Stimulated activated effector memory CD8-positive, alpha-beta T cell treated with anti-CD3 and anti-CD28 coated beads, Interleukin-12 subunit alpha, Interleukin-12 subunit beta, amount 100 ng/mL, for 72 hours (primary cell): ENCODE measurements at regions not wholly inside any gene's neighbourhood (a gene's known extent, or its start where the extent isn't known, plus 50 kb on each side); places are given as distances from the start of the nearest gene placed in this dataset.
A peak's percentile ranks its signal among the peaks of the same experiment; 100 is the strongest.

Experiments used
- ATAC-seq: fragments of 150-1000 bp; cut with Tn5 transposase; 2 replicates; pipeline ENCODE4 v1.10.0; 2021
- DNase-seq, 2 donors: peaks; one replicate each; pipeline ENCODE4 v3.0.0; 2021 to 2022; ENCODE audit warnings: low spot score in 2 of 2
- H3K27ac Mint-ChIP-seq: one replicate; pipeline ENCODE4 v1.8.0; 2022; ENCODE audit warnings: mild to moderate bottlenecking, mixed read lengths
- H3K36me3 Mint-ChIP-seq: one replicate; pipeline ENCODE4 v1.8.0; 2022; ENCODE audit warnings: mild to moderate bottlenecking, mixed read lengths
- H3K4me1 Mint-ChIP-seq: one replicate; pipeline ENCODE4 v1.8.0; 2022; ENCODE audit warnings: mixed read lengths
- H3K4me3 Mint-ChIP-seq: one replicate; pipeline ENCODE4 v1.8.0; 2022; ENCODE audit warnings: mild to moderate bottlenecking, mixed read lengths
- H3K9me3 Mint-ChIP-seq: one replicate; pipeline ENCODE4 v1.8.0; 2022; ENCODE audit warnings: mixed read lengths

DNA sequence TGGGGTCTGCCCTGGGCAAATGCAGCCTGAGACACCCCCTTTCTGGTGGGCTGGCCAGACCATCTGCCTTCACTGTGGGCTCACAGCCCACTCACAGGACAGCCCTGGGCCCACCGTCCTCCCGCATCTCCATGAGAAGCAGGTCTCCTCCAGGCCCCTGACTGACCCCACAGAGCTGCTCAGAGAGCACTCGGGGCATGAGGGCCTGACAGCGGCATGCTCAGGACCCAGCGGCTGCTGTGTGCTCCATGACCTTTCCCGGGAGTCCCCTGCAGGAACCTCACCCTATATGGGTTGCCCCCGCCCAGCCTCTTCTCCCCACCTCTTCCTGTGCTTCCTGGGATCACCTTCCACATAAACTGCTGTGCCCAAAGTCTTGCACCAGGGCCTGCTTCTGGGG, 162.4 kb upstream of the CST7 start:
- no peaks in the 10 kb centered on the region for H3K9me3 Mint-ChIP-seq
- H3K4me1 Mint-ChIP-seq: no peaks in the 10 kb centered on the region
- H3K27ac Mint-ChIP-seq: no peak overlapping the region
- no peaks in the 10 kb centered on the region for H3K36me3 Mint-ChIP-seq
- no peak overlapping the region for H3K4me3 Mint-ChIP-seq
- ATAC-seq (peak; percentile 3), DNase-seq (no peak)

DNA sequence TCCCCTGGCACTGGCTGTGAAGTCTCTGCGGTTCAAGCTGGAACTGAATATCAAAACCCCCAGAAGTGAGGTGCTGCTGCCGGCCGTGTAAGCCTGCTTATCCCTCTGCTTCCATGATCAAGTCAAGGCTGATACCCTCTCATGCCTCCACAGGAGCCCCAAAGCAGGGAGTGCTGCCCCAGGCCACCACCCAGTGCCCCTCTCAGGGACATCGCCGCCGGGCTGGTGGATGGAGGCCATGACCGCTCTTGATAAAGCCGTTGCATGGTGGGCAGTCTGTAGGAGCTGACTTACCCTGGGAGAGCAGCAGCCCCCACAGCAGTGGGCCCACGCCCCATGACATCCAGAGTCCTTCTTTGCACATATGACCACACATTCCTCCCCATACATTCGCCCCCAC, 162.0 kb upstream of the CST7 start:
- Mint-ChIP-seq H3K4me1 (no peaks in the 10 kb centered on the region), H3K9me3 (no peaks in the 10 kb centered on the region)
- no peak for ATAC-seq

DNA sequence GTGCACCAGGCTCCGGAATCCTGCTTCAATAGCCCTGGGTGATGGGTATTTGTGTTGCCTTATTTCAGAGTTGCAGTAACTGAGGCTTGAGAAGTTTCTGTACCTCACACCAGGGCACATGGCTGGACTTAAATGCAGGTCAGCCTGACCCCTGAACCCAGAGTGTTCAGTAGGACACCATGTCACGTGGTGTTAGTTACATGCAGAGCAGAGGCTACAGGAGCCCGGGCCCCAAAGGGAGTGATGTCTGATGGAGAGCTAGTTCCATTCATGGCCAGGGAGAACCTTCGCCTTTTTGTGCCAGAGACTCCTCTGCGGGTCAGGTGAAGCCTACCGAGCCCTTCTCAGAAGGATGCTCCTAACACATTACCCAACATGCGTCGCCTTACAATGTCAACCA, 161.4 kb upstream of the CST7 start:
- H3K36me3 Mint-ChIP-seq: no peaks in the 10 kb centered on the region
- ATAC-seq: no peak
- H3K27ac Mint-ChIP-seq: no peak overlapping the region
- no peak overlapping the region for H3K4me3 Mint-ChIP-seq
- no peaks in the 10 kb centered on the region for H3K4me1 Mint-ChIP-seq
- no peak for DNase-seq
- no peaks in the 10 kb centered on the region for H3K9me3 Mint-ChIP-seq

More for the DNA sequence above, 162.0 kb upstream of the CST7 start:
- Mint-ChIP-seq H3K27ac (no peak overlapping the region), H3K36me3 (no peaks in the 10 kb centered on the region), H3K4me3 (no peak overlapping the region)
- DNase-seq: no peak

DNA sequence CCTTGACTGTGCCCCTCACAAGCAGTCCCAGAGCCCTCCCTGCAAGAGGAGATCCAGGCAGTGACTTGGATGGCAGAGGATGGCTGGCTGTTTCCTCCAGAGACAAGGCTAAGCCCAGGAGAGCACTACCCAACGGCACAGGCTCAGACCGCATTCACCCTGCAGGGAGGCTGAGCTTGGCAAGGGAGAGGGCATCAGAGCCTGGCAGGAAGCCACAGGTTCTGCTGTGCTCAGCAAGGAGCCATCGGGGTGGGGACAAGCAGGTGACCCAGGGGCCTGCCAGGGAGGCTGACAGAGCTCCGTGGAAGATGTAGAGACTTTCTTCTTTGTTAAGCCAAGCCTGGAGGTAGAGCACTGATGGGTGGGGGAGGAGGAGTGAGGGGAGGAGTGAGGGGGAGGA, 159.2 kb upstream of the CST7 start:
- ATAC-seq (no peak), DNase-seq (no peak)
- H3K9me3 Mint-ChIP-seq: no peaks in the 10 kb centered on the region
- H3K27ac Mint-ChIP-seq: no peak overlapping the region
- no peaks in the 10 kb centered on the region for H3K36me3 Mint-ChIP-seq
- no peak overlapping the region for H3K4me3 Mint-ChIP-seq
- no peaks in the 10 kb centered on the region for H3K4me1 Mint-ChIP-seq

DNA sequence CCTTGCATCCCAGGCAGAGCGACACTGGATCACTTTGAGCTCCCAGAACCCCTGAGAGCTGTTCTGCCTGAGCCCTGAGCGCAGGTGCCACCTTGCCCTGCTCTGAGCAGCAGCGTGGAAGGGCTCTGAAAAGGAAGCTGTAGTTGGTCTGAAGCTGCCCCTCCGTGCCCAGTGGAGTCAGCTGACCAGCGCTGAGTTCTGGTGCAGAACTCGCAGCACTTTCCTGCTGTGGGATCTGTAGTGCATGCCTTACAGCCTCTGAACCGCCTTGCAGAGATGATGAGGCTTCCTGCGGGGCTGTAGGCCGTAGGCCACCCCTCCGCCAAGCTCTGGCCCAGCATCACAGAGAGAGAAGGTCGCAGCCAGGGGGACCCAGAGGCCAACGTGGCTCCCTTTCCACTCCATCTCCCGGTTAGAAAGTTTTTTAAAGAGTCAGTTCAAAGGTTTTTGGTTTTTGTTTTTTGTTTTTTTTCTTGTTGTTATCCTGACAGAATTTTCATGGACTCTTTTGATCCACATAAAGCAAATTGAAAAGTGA, 158.3 kb upstream of the CST7 start:
- Mint-ChIP-seq H3K27ac (no peak overlapping the region), H3K9me3 (no peaks in the 10 kb centered on the region), H3K4me1 (peaks cover 4% of the 10 kb centered on the region), H3K36me3 (no peaks in the 10 kb centered on the region), H3K4me3 (no peak overlapping the region)
- ATAC-seq (no peak), DNase-seq (no peak)

DNA sequence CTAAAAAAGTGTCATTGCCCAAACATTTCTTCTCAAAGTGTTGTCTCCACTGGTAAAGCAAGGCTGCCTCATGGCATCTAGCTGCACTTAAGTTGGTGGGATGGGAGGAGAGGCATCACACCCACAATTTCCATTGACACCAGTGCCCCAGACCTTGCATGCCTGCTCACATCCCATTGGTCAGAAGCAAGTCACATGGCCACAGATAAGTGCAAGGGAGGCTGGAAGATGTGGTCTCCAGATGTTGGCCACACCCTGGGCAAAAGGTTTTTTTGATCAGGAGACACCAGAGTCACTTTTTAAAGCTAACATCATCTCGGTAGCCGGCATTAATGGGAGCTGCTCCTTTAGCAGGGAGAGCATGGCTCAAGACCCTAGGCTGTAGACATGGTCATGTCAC, 157.1 kb upstream of the CST7 start:
- no peak overlapping the region for H3K27ac Mint-ChIP-seq
- no peak for ATAC-seq
- H3K4me1 Mint-ChIP-seq: peaks cover 6% of the 10 kb centered on the region
- no peak for DNase-seq
- H3K4me3 Mint-ChIP-seq: no peak overlapping the region
- H3K36me3 Mint-ChIP-seq: no peaks in the 10 kb centered on the region
- H3K9me3 Mint-ChIP-seq: no peaks in the 10 kb centered on the region

DNA sequence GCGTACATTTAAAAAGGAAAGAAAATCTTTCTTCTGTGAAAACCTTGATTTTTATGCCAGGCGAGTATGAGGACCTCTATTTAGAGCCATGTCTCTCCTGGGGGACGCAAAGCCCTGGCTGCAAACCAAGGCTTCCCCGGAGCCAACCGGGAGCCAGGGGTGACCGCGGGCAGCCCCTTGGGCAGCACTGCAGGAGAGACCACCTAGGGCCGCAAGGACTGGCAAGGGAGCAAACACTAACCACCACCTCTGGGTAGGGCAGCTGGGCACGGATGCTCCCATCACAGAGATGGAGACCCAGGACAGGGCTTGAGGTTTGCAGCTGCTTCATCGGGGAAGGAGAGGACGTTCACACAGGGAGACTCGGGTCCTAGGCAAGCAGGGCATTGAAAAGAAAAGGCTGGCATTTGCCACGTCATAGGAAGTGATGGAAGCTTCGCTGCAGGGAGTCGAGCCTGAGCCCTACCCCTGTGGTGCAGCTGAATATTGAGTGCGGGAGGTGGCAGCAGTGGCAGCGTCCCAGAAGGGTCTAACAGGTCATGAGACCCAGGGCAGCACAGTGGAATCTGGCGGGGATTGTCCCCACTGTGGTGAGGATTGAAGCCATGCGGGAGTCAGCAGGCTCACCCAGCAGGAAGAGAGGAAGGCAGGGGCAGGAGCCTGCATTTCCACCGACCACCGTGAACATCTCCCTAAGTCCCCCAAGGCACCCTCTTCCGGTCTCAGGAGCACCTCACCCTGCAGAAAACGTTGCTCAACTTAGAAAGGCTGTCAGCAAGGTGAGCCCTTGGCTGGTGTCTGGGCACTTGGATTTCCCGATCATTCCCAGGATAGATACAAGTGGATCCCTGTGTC, 156.2 kb upstream of the CST7 start:
- peaks cover 6% of the 10 kb centered on the region for H3K4me1 Mint-ChIP-seq
- no peaks in the 10 kb centered on the region for H3K36me3 Mint-ChIP-seq

DNA sequence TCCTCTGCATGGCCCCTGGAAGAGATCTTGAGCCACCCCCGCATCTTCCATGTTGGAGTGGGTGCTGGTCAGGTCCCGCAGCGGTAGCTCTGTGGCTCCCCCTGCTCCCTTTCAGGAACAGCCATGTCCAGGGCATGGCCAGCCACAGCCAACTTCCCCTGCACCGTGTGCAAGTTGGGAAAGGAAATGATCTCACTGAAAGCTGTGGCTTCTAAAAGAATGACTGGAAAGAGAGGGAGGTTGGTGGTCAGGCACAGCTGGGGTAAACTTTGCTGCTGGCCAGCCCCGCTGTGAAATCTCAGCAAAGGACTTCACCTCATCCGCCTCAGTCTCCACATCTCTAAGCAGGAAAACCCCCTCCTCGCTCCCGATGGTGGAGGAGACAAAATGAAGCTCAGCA, 153.6 kb upstream of the CST7 start:
- no peaks in the 10 kb centered on the region for H3K9me3 Mint-ChIP-seq
- DNase-seq: no peak
- peaks cover 6% of the 10 kb centered on the region for H3K4me1 Mint-ChIP-seq
- no peak overlapping the region for H3K27ac Mint-ChIP-seq
- no peak overlapping the region for H3K4me3 Mint-ChIP-seq
- no peaks in the 10 kb centered on the region for H3K36me3 Mint-ChIP-seq
- ATAC-seq: peak; percentile 50

More for the DNA sequence above, 156.2 kb upstream of the CST7 start:
- no peak for DNase-seq
- no peaks in the 10 kb centered on the region for H3K9me3 Mint-ChIP-seq
- no peak overlapping the region for H3K27ac Mint-ChIP-seq
- no peak overlapping the region for H3K4me3 Mint-ChIP-seq
- ATAC-seq: no peak

DNA sequence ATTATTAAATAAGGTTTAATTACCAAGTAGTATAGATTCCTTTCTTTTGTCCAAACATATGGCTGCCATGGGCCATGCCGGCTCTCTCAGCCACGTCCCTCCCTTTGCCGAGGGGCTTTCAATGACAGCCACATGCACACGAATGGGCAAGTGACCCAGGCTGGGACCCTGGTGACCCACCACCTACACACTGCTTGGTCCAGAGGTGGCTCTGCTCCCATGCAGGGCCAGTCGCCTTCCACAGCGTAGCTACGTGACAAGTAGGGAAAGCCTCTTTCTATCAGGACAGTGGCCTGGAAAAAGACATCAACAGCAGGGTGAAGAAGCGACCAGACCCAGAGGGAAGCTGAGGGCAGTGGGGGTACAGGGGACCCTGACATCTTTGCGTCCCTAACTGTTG, 152.8 kb upstream of the CST7 start:
- peaks cover 6% of the 10 kb centered on the region for H3K4me1 Mint-ChIP-seq
- no peak overlapping the region for H3K27ac Mint-ChIP-seq
- no peak for ATAC-seq
- DNase-seq: no peak
- H3K9me3 Mint-ChIP-seq: no peaks in the 10 kb centered on the region
- no peaks in the 10 kb centered on the region for H3K36me3 Mint-ChIP-seq
- H3K4me3 Mint-ChIP-seq: no peak overlapping the region

DNA sequence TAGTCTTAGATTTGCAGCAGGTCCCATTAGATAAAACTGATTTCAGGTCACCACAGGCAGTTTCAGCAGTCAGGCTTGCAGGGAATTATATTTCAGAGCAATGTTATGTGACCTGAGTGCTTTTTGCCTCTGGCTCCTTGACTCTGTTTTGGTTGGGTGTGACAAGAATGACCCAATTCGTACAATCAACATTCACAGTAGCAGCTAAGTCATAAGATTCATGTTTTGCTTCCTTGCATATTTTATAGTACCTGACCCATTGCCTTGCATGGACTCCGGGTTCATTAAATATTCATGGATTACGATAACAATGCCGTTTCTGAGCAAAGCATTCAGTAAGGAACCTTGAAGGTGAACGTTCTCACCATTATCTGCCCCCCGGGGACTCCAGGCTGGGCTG, 152.0 kb upstream of the CST7 start:
- Mint-ChIP-seq H3K9me3 (no peaks in the 10 kb centered on the region), H3K4me1 (peaks cover 6% of the 10 kb centered on the region), H3K4me3 (no peak overlapping the region), H3K27ac (no peak overlapping the region), H3K36me3 (no peaks in the 10 kb centered on the region)
- DNase-seq: no peak
- no peak for ATAC-seq

- H3K9me3 Mint-ChIP-seq: no peaks in the 10 kb centered on the region
- no peak overlapping the region for H3K4me3 Mint-ChIP-seq
- DNase-seq (no peak), ATAC-seq (no peak)
- no peak overlapping the region for H3K27ac Mint-ChIP-seq
- no peaks in the 10 kb centered on the region for H3K36me3 Mint-ChIP-seq
- peaks cover 6% of the 10 kb centered on the region for H3K4me1 Mint-ChIP-seq
These were observed 151.1 kb upstream of the CST7 start for GRCh38 chr20:24797745-24798655.

- Mint-ChIP-seq H3K9me3 (no peaks in the 10 kb centered on the region), H3K27ac (no peak overlapping the region), H3K4me3 (no peak overlapping the region), H3K36me3 (no peaks in the 10 kb centered on the region), H3K4me1 (peaks cover 6% of the 10 kb centered on the region)
- DNase-seq: no peak
- no peak for ATAC-seq
These were observed 150.0 kb upstream of the CST7 start for GRCh38 chr20:24798930-24799705.

DNA sequence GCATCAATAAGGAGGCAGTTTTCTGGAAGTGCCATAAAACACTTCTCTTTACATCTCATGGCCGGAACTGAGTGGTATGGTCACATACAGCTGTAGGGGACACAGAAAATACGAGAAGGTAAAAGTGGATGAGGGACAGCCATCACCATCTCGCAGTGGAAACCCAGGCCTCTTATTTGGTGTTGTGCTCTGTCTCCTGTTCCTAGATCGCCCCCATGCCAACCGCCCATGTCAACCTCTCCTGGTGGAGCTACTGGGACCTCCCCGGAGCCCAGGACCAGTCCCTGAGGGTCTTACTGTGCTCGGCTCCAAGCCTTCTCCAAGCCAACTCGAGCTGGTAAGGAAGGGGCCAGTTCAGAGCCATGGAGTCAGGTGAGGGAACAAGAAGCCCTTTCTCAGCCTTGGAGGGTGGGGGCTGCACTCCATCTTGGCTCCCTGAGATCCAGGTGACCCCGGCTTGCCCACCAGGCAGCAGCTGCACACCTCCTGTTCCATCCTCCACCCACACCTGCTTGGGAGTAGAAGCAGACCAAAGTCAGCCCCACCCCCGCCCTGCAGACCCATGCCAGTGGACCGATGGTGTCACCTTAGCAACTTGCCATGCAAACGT, 149.0 kb upstream of the CST7 start:
- Mint-ChIP-seq H3K9me3 (no peaks in the 10 kb centered on the region), H3K27ac (no peak overlapping the region), H3K36me3 (no peaks in the 10 kb centered on the region)

DNA sequence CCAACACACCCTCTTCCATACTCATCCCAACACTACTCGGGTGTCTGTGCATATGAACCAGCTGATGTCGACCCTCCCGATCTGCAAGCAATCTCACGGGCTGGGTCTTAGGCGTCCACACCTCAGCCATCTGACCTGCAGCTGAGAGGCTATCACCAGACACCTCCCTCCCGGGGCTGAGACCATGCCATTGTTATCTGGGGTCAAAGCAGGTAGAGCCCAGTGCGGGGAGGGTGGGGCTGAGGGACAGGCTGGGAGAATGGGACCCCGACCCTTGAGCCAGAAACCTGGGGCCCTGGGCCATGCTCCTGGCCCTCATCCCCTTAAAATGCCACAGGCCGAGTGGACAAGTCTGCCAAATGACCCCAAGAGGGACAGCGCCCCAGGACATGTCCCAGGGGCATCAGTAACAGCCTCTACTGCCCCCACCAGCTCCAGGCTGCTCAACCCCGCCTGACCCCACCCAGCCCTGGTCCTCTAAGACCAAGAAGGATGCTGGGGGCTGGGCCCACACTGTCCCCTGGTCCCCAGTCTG, 146.7 kb upstream of the CST7 start:
- no peaks in the 10 kb centered on the region for H3K4me1 Mint-ChIP-seq
- no peak overlapping the region for H3K27ac Mint-ChIP-seq
- DNase-seq: no peak
- no peak overlapping the region for H3K4me3 Mint-ChIP-seq
- H3K9me3 Mint-ChIP-seq: no peaks in the 10 kb centered on the region
- ATAC-seq: no peak
- no peaks in the 10 kb centered on the region for H3K36me3 Mint-ChIP-seq

More for the DNA sequence above, 149.0 kb upstream of the CST7 start:
- Mint-ChIP-seq H3K4me1 (peaks cover 6% of the 10 kb centered on the region), H3K4me3 (no peak overlapping the region)
- ATAC-seq: no peak
- DNase-seq: no peak
